Ishikawa (cell line): ENCODE measurements at regions not wholly inside any gene's neighbourhood (a gene's known extent, or its start where the extent isn't known, plus 50 kb on each side); places are given as distances from the start of the nearest gene placed in this dataset.

ENCODE experiments used
- CEBPB ChIP-seq: IDR thresholded peaks from 2 replicates; pipeline ENCODE4 v1.6.1; 2012
- CREB1 ChIP-seq: IDR thresholded peaks from 2 replicates; pipeline ENCODE4 v1.6.1; 2012; ENCODE audit warnings: low read depth
- EGR1 ChIP-seq: IDR thresholded peaks from 2 replicates; pipeline ENCODE4 v1.6.1; 2012
- EP300 ChIP-seq: IDR thresholded peaks from 2 replicates; pipeline ENCODE4 v1.6.1; 2012; ENCODE audit warnings: borderline replicate concordance
- FOXM1 ChIP-seq: IDR thresholded peaks from 2 replicates; pipeline ENCODE4 v1.6.1; 2012; ENCODE audit warnings: low read depth, borderline replicate concordance
- MAX ChIP-seq: IDR thresholded peaks from 2 replicates; pipeline ENCODE4 v1.6.1; 2012
- NFIC ChIP-seq: IDR thresholded peaks from 2 replicates; pipeline ENCODE4 v1.6.1; 2012
- RAD21 ChIP-seq: IDR thresholded peaks from 2 replicates; pipeline ENCODE4 v1.6.1; 2012; ENCODE audit warnings: low read depth
- REST ChIP-seq: IDR thresholded peaks from 2 replicates; pipeline ENCODE4 v1.6.1; 2012; ENCODE audit warnings: low read depth, mild to moderate bottlenecking
- TAF1 ChIP-seq: IDR thresholded peaks from 2 replicates; pipeline ENCODE4 v1.6.1; 2012; ENCODE audit warnings: low read depth, mild to moderate bottlenecking
- TCF12 ChIP-seq: IDR thresholded peaks from 2 replicates; pipeline ENCODE4 v1.6.1; 2012; ENCODE audit warnings: low read depth
- TEAD4 ChIP-seq: IDR thresholded peaks from 2 replicates; pipeline ENCODE4 v1.6.1; 2012
- USF1 ChIP-seq: IDR thresholded peaks from 2 replicates; pipeline ENCODE4 v1.6.1; 2012
- YY1 ChIP-seq: IDR thresholded peaks from 2 replicates; pipeline ENCODE4 v1.6.1; 2012; ENCODE audit warnings: low read depth
- ZBTB7A ChIP-seq: IDR thresholded peaks from 2 replicates; pipeline ENCODE4 v1.6.1; 2012; ENCODE audit warnings: low read depth

GRCh38 chr2:239725551-239725890, 299.6 kb downstream of the NDUFA10 start:
- TF ChIP-seq EGR1 (no peak), TEAD4 (no peak), YY1 (no peak), NFIC (no peak), REST (no peak), MAX (no peak), ZBTB7A (no peak), TCF12 (no peak), USF1 (no peak), FOXM1 (no peak), CEBPB (no peak), EP300 (no peak), TAF1 (no peak), CREB1 (no peak), RAD21 (no peak)

- TF ChIP-seq TCF12 (peak; percentile 13; the same call in 1 of the 2 replicates), ZBTB7A (no peak), USF1 (no peak), RAD21 (no peak), FOXM1 (no peak), CEBPB (no peak), CREB1 (no peak), YY1 (no peak), TEAD4 (0 out of 2 replicates have a peak, but pooled peaks have one; percentile 24), REST (no peak), EP300 (no peak), MAX (no peak), TAF1 (no peak), EGR1 (no peak), NFIC (no peak)
Measured at GRCh38 chr2:239724851-239725550, 300.1 kb downstream of the NDUFA10 start.

GRCh38 chr2:239724194-239724849, 300.8 kb downstream of the NDUFA10 start:
- 0 out of 2 replicates have a peak, but pooled peaks have one; percentile 57 for TF ChIP-seq EP300
- TF ChIP-seq TCF12, result peak; percentile 86
- TF ChIP-seq MAX, result no peak
- peak; percentile 57 for TF ChIP-seq NFIC

GRCh38 chr2:239723486-239724193, 301.5 kb downstream of the NDUFA10 start:
- no peak for TF ChIP-seq TAF1
- no peak for TF ChIP-seq RAD21
- TF ChIP-seq MAX, result no peak
- no peak for TF ChIP-seq REST
- no peak for TF ChIP-seq YY1
- no peak for TF ChIP-seq USF1
- no peak for TF ChIP-seq EP300
- no peak for TF ChIP-seq CEBPB
- TF ChIP-seq ZBTB7A, result no peak
- TF ChIP-seq TCF12, result no peak
- no peak for TF ChIP-seq CREB1
- TF ChIP-seq EGR1, result no peak
- no peak for TF ChIP-seq FOXM1
- no peak for TF ChIP-seq TEAD4
- no peak for TF ChIP-seq NFIC
